GM18507 (cell line): ENCODE measurements at regions not wholly inside any gene's neighbourhood (a gene's known extent, or its start where the extent isn't known, plus 50 kb on each side); places are given as distances from the start of the nearest gene placed in this dataset.

Experiments used
- DNase-seq: peaks from one replicate; pipeline ENCODE4 v3.0.0; 2011; ENCODE audit warnings: low read depth; ENCODE audit not compliant: insufficient read length; ENCODE audit errors: extremely low spot score
- FAIRE-seq: peaks from 2 replicates; lab custom pipeline; 2011; peaks lifted over from hg19 to GRCh38; lab: Jason Lieb, UNC

GRCh38 chr20:50406610-50407136, 103.5 kb upstream of the PTPN1 start:
- no peak for FAIRE-seq
- DNase-seq, result no peak

DNA sequence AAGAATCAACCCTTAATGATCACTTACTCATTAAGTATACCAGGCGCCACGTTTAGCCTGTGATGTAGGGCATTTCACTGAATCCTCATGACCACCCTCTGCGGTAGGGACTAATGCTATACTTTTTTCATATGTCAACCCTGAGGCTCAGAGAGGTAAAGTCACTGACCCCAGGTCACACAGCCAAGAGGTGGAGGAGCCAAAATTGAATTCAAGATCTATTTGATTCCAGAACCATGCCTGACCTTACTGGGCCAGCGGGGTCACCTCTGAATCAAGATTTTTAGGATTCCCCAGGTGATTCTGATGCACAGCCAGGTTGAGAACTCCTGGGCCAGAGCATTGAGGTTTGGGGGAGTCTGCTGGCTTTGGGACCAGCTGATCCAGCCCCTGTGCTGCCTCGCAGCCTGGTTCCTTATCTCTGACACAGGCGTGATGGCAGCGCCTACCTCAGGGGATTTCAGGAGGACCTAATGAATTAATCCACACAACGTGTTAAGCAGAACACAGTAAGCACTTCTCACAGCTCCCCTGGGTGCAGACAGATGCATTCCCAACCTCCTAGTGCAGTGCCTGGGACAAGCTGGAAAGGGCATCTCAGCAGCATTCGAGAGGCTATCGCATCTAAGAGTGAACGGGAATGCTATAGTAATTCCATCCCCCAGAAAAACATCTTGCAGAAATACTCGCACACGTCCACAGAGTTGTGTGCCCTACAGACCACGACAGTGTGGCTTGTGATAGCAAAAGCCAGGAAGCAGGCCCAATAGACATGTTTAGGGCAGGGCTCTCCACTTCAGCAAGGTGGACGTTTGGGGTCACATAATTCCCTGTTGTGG, 101.4 kb upstream of the PTPN1 start:
- no peak for FAIRE-seq
- DNase-seq, result no peak

GRCh38 chr20:50409495-50409894, 100.7 kb upstream of the PTPN1 start:
- FAIRE-seq (no peak), DNase-seq (no peak)

- FAIRE-seq, result no peak
- DNase-seq, result no peak
Observed at GRCh38 chr20:50410343-50410742, 99.8 kb upstream of the PTPN1 start.

GRCh38 chr20:50412069-50412468, 98.1 kb upstream of the PTPN1 start:
- no peak for FAIRE-seq
- no peak for DNase-seq

DNA sequence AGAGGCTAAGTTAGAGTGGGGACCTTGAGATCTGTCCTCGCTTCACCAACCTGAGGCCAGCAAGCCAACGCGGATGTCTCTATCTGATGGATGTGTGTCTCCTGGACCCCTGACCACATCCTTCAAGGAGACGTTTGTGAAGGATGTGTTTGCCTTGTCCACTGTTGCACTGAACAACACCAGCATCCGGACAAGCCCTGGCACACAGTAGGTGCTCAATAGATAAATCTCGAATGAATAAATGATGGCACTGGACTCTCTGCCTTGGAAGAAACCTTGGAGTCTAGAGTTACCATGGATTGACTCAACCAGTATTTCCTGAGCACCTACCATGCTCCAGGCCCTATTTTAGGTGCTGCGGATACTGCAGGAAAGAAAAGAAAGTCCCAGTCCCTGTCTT, 97.7 kb upstream of the PTPN1 start:
- DNase-seq (no peak), FAIRE-seq (no peak)

DNA sequence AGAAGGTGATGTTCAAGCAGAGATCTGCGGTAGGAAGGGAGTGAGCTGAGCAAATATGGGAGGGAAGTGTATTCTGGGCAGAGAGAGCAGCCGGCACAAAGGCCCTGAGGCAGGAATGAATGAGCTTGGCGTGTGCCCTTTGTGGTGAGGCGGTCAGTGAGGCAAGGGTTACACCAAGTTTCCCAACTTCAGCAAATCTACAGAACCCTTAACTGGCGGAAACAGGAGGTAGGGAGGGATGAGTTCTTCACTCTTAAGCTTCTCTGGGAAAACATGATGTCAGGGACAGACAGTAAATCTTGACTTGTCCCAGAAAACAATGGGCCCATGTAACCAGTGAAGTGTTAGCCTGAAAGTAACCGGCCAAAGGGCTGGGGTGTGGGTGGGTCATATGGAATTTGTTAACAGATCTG, 97.1 kb upstream of the PTPN1 start:
- DNase-seq, result no peak
- FAIRE-seq, result no peak

GRCh38 chr20:50415021-50415515, 95.1 kb upstream of the PTPN1 start:
- FAIRE-seq (no peak), DNase-seq (no peak)

DNA sequence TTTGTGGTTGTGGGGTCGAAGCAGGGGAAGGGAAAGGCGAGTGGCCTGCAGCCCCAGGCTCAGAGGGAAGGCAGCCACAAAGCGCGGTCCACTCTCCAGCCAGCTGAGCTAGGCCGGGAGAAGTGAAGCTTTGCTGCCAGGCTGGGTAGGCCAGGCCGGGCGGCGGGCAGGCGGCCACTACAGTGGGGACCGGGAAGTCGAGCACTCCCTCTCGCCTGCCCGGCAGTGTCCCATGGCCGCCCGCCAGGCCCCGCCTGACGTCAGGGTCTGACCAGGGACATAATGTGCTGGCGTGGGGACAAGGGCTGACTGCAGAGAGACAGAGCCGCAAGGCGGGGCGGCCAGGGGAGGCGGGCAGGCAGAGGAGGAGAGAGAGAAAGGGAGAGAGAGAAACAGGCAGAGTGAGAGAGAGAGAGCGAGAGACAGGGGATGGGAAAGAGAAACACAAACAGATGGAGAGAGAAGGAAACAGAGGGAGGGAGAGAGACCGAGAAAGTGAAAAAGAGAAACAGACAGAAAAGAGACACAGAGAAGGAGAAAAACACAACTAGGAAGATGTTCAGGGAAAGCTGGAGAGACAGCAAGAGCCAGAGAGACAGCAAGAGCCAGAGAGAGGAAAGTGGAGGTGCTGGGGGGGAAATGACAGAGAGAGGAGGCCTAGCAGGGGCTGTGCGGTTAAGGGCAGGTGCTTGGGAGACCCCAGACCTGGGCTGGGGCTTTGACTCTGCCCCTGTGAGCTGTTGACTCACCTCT, 94.5 kb upstream of the PTPN1 start:
- FAIRE-seq (no peak), DNase-seq (no peak)

GRCh38 chr20:50416269-50417022, 93.7 kb upstream of the PTPN1 start:
- FAIRE-seq (no peak), DNase-seq (no peak)

DNA sequence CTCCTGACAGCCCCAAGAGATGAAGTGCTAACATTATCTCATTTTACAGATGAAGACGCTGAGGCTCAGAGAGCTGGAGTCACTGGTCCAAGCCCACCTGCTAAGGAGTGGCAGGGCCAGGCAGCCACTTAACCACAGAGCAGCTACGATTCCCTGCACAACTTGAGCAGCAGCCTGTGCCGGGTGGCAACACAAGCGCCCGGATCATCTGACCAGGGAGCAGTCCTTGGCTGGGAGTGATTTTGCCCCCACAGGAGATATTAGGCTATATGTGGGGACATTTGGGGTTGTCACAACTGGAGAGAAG, 93.2 kb upstream of the PTPN1 start:
- FAIRE-seq (no peak), DNase-seq (no peak)

GRCh38 chr20:50417484-50418235, 92.5 kb upstream of the PTPN1 start:
- no peak for DNase-seq
- FAIRE-seq, result no peak

- FAIRE-seq (no peak), DNase-seq (no peak)
Observed at GRCh38 chr20:50418890-50419642, 91.1 kb upstream of the PTPN1 start.

- FAIRE-seq (no peak), DNase-seq (no peak)
Observed at GRCh38 chr20:50420380-50420779, 89.8 kb upstream of the PTPN1 start.

GRCh38 chr20:50421356-50422340, 88.5 kb upstream of the PTPN1 start:
- DNase-seq, result no peak
- no peak for FAIRE-seq

GRCh38 chr20:50423758-50424157, 86.4 kb upstream of the PTPN1 start:
- FAIRE-seq (no peak), DNase-seq (no peak)

GRCh38 chr20:50425076-50425475, 85.1 kb upstream of the PTPN1 start:
- no peak for DNase-seq
- FAIRE-seq, result no peak
